GM21723 (cell line): ENCODE measurements at regions not wholly inside any gene's neighbourhood (a gene's known extent, or its start where the extent isn't known, plus 50 kb on each side); places are given as distances from the start of the nearest gene placed in this dataset.

ENCODE experiments used
- ATAC-seq: cut with Tn5 transposase; IDR thresholded peaks from one replicate; pipeline ENCODE4 v1.9.1; 2021; ENCODE audit warnings: mild to moderate bottlenecking, moderate library complexity; ENCODE audit not compliant: unreplicated experiment

DNA sequence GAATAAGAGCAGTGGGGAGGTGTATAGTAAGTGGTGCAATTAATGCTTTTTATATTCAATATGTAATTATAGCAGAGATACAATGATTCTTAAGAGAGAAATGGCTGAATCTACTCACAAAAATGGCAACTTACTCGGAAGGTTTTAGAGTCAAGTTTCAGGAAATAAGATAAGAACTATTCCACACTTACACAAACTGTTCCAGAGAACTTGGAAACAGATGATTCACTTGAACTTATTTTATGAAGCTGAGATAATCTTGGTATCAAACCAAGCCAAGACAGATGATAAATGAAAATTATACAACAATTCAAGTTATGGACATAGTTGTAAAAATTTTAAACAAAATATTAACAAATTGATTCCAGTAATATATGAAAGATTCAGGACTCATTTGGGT is 311.3 kb upstream of the HS3ST1 start:
- no peak for ATAC-seq

DNA sequence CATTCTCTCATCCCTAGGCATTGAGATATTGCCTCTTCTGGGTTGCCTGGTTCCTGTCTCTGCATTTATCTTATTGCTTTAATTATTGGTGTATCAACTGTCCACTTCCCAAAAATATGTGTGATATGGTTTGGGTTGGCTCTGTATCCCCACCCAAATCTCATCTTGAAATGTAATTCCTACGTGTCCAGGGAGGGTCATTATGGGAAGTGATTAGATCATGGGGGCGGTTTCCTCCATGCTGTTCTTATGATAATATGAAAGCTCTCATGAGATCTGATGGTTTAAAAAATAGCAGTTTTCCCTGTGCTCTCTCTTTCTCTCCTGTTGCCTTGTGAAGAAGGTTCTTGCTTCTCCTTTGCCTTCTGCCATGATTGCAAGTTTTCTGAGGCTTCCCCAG is 308.3 kb upstream of the HS3ST1 start:
- ATAC-seq: no peak

- ATAC-seq: no peak
Observed at GRCh38 chr4:11735651-11736050, 307.0 kb upstream of the HS3ST1 start.

- ATAC-seq: no peak
Observed at GRCh38 chr4:11732155-11732554, 303.5 kb upstream of the HS3ST1 start.

DNA sequence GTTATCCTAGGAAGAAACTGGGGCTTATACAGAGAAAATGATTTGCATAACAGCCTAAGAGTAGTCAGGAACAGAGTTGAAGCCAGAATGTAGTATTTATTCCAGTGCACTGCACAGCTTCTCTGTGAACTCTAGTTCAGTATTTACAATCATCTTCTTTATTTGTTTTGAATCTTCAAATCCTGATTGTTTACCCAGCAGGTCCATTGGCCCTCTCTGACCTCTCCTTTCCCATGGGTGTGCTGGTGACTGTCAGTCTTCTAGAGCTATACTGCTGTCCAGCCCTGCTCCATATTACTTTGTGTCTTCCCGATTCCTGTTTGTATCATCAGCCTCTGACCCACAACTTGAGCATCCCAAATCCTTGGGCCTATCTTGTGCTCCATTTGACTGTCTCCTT is 301.9 kb upstream of the HS3ST1 start:
- no peak for ATAC-seq

DNA sequence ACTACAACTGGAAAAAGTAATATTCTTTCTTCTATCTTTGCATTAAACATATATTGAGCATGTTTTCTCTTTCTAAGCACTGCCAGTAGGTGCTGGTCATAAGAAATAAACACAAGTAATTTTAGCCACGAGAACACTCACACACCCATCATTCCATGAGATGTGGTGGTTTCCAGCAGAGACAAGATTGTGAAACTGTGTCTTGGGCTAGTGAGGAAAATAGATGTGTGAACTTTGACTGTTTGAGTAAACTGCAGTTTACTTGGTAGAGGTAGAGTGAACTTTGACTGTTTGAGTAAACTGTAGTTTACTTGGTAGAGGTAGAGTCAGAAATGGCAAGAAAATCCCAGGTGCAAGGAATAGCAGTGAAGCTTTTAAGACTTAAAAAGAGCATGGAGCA is 300.9 kb upstream of the HS3ST1 start:
- no peak for ATAC-seq

DNA sequence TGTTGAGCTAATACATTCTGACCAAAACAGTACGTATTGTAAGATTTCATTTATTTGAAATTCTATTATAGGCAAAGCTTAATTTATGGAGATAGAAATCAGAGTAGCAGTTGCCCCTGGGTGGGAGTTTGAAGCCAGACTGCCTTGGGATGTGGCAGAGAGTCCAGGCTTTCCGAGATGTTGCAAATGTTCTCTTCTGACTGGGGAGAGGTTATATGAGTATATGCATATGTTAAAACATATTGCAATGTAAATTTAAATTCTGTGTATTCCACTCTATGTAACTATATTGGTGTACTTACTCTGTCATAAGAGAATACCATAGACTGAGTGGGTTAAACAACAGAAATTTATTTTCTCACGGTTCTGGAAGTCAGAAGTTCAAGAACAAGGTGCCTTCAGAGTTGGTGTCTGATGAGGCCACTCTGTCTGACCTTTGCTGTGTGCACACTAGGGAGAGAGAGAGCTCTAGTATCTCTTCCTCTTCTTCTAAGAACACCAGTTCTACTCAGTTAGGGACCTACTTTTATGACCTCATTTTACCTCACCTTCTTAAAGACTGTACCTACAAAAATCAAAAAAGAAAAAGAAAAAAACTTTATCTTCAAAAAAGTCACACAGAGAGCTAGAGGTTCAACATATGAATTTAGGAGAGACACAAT is 299.3 kb upstream of the HS3ST1 start:
- ATAC-seq: no peak

DNA sequence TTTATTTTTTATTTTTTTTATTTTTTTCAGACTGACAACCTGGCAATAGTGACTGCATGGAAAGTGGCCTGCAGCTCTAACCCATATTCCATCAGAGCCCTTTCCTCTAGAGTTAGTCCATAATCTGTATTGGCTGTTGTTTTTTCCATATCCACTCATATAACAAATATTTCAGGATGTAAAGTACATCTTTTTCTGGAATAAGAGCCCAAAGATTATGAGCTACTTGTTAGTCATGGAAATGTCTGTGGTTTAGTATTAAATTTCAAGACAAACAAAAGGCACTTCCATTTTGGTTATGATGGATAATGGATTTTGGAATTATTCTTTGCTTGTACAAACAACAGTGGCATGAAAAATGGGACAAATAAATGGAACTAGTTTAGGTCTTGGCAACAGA is 296.0 kb upstream of the HS3ST1 start:
- ATAC-seq: no peak

GRCh38 chr4:11722223-11722622 is 293.5 kb upstream of the HS3ST1 start:
- no peak for ATAC-seq

- ATAC-seq: no peak
Observed at GRCh38 chr4:11720292-11720691, 291.6 kb upstream of the HS3ST1 start.

DNA sequence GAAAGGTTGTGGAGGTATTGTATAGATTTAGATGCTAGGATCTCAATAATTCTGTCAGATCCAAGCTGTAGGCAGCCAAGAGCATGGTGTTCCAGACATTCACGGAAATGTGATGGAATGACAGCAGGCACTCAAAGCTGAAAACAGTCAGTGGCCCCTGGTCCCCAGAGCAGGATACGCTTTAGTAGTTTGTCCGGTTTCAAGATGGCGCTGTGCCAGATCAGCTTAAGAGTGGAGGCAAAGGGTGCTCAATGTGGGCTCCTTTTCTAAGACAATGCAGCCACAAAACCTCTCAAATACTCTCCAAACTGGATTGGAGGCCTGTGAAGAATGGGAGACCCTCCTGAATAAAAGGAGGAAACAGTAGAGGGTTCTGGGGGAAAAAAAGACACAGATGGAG is 291.2 kb upstream of the HS3ST1 start:
- ATAC-seq: no peak

DNA sequence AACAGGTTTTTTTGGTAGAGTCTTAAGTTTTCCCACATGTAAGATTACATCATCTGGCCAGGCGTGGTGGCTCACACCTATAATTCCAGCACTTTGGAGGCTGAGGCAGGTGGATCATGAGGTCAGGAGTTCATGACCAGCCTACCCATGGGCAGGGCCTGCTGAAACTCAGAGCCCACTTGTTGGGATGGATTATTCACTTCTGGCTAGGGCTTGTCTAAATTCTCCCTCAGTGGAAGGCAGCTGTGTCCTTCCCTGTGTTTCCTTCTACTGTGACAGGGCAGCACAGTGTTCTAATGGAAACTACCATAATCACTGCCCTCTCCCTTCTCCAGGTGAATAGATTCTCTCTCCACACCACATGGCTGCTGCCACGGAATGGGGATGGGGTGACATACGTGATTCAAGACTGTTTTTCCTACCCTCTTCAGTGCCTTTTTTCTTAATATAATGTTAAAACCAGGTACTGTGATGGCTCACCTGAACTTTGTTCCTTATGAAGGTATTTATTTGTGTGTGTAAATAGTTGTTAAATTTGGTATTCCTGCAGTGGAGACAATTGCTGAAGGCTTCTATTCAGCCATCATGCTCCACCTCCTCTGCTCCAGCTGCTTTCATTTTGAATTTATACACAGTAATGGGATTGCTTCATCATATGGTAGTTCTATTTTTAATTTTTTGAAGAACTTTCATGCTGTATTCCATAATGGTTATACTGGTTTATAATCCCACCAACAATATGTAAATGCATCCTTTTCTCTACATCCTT is 287.2 kb upstream of the HS3ST1 start:
- ATAC-seq: no peak

DNA sequence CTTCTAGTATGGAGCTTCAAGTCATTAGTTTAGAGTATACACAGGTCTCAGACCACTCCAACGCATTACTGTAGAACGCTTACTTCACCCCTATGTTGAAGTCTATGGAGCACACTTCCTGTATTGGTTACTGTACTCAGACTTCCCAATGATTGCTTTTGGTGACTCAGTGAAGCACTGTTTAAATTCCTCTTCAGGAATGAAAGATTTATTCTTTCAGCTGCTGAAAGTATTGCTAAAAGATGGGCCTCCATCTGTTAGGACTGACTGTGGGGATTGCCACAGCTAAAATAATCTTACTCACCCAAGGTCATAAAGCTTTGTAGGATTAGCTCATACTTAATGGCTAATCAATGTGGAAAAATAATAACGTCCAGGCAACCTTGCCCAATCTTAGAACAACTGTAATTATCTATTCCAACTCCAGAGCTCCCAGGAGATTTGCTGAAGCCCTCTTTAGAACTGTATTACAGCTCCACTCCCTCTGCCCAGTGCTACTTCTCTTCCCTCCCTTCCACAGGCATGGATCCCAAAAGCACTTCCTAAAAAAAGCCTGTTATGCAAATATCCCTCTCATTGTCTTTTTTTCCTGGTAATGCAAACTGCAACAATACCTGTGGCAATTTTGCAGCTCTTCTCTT is 281.9 kb upstream of the HS3ST1 start:
- no peak for ATAC-seq

- no peak for ATAC-seq
Observed at GRCh38 chr4:11704186-11704830, 275.6 kb upstream of the HS3ST1 start.

GRCh38 chr4:11702886-11703557 is 274.3 kb upstream of the HS3ST1 start:
- ATAC-seq: no peak

GRCh38 chr4:11701966-11702725 is 273.5 kb upstream of the HS3ST1 start:
- ATAC-seq: no peak

- ATAC-seq: no peak
Observed at GRCh38 chr4:11700751-11701226, 272.1 kb upstream of the HS3ST1 start.

DNA sequence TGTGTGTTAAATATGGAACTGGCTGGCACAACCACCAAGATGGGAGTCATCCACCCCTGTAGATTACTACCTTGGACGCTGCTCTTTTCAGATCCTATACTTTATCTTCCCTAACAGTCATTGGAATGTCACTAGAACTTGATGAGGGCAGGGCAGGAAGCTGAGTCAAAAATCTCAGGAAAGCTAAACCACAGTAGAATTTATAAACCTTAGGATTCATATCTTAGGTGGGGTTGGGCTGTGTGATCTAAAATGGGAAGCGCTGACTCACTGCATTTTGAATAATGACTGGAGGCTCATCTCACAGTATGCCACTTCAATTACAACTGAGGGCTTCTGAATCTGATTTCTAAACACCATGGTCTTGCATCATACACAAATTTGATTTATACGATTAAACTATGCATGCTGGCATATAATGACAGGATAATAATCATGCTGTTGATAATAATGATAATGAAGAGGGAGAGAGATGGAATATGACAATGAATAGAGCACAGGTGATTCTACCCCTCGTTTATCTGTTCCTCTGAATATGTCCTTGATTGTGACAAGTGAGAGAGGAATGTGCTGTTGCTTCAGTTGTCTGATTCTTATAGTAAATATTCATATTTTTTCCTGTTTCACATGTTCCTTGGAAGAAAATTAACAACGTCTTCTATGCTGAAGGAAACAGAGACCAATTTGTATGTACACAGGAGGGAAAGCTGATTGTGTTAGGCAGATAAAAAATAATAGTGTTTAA is 270.3 kb upstream of the HS3ST1 start:
- no peak for ATAC-seq

GRCh38 chr4:11698033-11698432 is 269.3 kb upstream of the HS3ST1 start:
- no peak for ATAC-seq

DNA sequence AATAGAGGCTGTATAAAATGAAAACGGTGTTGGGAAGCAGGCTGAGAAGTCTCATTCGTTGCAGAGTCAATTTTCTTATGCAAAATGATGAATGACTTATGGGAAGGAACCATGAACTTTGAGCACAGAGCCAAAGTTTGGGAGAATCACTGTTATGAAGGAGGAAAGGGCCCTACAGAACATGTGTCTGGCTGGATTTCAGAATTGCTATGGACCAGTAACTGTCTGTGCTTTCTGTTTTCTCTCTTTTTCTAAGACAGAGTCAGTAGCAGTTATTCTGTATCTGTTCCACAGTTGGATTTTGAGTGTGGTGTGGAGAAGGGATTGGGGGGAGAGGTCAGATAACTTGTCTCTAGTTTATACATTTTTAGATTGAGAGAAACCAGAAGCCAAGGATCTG is 265.0 kb upstream of the HS3ST1 start:
- ATAC-seq: no peak
